ENCODE measurements at regions not wholly inside any gene's neighbourhood (a gene's known extent, or its start where the extent isn't known, plus 50 kb on each side); places are given as distances from the start of the nearest gene placed in this dataset.
"Not testable (repeated sequence)": the region's sequence is repeated elsewhere in the genome, so short reads cannot be mapped to it uniquely, and the experiment has no call there.

DNA sequence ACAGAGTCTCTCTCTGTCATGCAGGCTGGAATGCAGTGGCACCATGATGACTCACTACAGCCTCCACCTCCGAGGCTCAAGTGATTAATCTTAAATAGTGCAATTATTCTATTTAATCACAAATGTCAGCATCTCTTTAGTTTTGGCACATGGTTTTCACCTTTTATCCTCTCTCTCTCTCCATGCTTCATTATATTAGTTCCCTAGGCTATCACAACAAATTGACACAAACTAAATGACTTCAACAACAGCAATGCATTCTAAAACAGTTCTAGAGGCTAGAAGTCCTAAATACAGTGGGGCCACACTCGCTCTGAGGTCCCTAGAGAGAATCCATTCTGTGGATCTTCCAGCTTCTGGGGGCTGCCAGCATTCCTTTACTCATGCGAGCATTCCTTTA, 178.2 kb upstream of the ZNG1F start:
- DNase-seq = not testable (repeated sequence)

DNA sequence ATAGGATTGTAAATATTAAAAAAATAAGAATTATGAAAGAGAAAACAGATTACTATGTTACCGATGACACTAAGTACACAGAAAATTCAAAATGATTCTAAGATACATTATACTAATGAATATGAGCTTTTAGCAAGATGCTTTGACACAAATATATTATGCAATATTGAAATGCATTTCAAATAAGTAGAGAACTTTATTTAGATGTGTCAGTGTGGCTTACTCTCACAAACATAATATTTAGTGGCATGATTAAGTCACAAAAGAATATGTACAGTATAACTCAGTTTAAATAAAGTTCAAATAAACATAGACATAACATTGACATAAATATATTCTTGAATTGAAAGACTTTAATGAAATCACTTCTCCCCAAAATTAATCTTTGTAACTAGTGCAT, 172.7 kb upstream of the ZNG1F start:
- DNase-seq = not testable (repeated sequence)

DNA sequence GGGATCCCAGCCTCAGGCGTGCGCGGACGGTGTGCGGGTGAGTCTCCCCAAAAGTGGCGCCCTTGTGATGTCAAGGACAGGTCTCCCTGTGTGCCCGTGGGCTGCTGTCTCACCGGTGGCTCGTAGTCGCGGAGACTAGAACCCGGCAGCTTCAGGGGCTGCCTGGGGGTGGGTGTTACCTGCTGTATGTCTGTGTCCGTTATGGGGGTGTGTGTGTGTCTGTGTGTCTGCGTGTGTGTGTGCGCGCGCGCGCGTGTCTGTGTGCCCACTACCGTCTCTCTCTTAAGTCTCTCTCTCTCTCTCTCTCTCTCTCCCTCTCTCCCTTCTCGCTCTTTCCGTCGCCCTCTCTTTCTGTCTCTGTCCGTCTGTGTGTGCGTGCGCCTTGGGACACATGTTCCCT, 170.0 kb upstream of the ZNG1F start:
- DNase-seq = not testable (repeated sequence)

DNA sequence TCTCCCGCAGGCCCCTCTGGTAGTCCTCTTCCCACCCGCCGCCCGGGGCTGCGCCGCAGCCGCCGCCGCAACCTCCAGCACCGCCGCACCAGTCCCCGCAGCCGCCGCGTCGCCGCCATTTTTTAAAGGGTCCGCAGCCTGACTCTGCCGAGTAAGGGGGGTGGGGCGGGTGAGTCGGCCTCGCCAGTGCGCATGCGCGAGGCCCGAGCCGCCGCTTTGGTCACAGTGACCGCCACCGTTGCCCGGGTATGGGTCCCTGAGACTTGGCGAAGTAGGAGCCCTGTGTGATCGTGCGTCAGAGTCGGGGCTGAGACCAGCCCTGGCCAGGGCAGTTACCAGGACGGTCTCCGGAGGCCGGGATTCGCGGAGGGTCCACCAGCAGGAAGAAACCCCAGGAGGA, 169.6 kb upstream of the ZNG1F start:
- peak; percentile 50 for DNase-seq

DNA sequence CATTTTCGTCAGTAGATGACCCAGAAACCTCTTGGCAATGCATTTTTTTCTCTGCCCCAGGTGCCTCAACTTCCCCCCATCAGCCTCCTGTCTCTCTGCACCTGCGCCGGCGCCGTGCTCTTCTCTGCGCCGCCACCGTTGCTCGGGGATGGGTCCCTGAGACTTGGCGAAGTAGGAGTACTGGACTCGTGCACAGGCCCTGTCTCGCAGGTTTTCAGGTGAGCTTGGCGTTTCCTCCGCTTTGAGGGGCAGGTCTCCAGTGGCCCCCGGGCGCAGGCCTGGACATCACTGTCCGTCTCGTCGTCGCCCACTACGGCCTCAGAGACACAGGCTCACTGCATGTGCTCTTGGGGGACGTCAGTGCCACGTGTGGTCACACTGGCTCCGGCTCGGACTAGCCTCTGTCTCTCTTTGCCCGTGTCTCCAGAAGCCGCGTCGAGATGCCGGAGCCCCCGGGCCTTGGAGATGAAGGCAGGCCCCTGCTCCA, 168.8 kb upstream of the ZNG1F start:
- not testable (repeated sequence) for DNase-seq

DNA sequence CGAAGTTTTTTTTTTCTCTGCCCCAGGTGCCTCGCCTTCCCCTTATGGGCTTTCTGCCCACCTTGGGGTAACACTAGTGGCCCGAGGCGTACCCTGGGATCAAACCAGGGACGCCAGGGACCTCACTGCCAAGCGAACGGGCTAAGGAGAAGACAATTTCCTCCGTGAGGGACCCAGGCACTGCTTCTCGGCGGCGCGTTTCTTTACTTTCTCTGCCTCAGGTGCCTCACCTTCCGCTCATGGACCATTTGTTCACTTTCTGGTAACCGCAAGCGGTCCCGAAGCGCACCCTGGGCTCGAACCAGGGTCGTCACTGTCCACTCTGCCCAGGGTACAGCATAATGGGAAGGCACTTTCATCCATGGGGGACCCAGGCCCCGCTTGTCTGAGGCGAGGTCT, 168.2 kb upstream of the ZNG1F start:
- DNase-seq = not testable (repeated sequence)

DNA sequence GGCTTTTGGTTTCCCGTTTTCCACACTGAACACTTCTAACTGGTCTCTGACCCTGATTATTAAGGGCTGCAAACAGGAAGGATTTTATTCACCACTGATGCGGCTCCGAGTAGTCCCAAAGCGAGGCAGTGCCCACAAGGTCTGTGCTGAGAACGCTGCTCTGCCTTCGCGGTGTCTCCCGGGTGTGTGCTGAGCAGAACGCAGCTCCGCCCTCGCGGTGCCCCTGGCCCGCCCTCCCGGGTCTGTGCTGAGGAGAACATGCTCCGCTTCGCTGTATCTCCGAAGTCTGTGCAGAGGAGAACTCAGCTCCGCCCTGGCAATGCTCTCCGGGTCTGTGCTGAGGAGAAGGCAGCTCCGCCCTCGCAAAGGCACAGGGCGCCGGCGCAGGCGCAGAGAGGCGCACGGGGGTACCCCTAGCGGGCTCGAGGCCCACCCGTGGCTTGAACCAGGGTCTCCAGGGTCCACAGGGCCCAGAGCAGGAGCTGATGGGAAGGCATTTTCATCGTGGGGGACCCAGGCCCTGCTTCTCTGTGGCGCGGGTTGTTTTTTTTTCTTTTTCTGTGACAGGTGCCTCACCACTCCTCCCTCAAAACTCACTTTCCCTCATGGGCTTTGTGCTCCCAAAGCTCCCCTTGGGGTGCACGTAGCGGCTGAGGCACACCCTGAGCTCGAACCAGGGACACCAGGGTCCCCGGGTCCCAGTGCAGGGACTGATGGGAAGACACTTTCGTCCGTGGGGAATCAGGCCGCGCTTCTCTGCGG, 167.7 kb upstream of the ZNG1F start:
- DNase-seq = not testable (repeated sequence)

DNA sequence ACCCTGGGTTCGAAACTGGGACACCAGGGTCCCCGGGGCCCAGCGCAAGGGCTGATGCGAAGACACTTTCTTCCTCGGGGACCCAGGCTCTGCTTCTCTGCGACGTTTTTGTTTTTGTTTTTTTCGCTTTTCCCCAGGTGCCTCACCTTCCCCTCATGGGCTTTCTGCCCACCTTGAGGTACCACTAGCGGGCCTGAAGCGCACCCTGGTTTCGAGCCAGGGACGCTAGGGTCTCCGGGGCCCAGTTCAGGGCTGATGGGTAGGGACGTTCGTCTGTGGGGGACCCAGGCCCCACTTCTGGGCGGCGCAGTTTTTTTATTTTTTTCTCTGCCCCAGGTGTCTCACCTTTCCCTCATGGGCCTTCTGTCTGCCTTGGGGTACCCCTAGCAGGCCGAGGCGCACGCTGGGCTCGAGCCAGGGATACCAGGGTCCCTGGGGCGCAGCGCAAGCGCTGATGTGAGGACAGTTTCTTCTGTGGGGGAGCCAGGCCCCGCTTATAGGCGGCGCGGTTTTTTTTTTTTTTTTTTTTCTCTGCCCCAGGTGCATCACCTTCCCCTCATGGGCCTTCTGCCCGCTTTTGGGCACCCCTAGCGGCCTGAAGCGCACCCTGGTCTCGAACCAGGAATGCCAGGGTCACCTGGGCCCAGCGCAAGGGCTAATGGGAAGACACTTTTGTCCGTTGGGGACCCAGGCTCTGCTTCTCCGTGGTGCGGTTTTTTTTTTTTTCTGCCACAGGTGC, 166.8 kb upstream of the ZNG1F start:
- DNase-seq = not testable (repeated sequence)

DNA sequence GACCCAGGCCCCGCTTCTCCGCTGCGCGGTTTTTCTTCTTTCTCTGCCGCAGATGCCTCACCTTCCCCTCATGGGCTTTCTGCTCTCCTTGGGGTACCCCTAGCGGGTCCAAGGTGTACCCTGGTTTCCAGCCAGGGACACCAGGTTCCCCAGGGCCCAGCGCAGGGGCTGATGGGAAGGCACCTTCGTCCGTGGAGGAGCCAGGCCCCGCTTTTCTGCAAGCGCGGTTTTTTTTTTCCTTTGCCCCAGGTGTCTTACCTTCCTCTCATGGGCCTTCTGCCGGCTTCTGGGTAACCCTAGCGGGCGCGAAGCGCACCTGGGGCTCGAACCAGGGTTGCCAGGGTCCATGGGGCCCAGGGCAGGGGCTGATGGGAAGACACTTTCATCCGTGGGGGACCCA, 165.9 kb upstream of the ZNG1F start:
- not testable (repeated sequence) for DNase-seq

DNA sequence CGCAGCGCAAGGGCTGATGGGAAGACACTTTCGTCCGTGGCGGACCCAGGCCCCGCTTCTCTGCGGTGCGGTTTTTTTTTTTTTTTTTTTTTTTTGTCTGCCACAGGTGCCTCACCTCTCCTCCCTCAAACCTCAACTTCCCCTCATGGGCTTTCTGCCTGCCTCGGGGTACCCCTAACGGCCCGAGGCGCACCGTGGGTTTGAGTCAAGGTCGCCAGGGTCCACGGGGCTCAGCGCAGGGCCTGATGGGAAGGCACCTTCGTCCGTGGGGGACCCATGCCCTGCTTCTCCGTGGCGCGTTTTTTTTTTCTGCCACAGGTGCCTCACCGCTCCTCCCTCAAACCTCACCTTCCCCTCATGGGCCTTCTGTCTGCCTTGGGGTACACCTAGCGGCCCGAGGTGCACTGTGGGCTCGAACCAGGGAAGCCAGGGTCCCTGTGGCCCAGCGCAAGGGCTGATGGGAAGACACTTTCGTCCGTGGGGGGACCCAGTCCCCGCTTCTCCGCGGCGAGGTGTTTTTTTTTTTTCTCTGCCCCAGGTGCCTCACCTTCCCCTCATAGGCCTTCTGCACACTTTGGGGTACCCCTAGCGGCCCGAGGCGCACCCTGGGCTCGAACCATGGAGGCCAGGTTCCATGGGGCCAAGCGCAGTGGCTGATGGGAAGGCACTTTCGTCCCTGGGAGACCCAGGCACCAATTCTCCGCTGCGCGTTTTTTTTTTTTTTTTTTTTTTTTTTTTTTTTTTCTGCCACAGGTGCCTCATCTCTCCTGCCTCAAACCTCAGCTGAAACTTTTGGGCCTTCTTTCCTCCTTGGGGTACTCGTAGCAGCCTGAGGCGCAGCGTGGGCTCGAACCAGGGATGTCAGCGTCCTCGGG, 165.2 kb upstream of the ZNG1F start:
- DNase-seq = not testable (repeated sequence)

DNA sequence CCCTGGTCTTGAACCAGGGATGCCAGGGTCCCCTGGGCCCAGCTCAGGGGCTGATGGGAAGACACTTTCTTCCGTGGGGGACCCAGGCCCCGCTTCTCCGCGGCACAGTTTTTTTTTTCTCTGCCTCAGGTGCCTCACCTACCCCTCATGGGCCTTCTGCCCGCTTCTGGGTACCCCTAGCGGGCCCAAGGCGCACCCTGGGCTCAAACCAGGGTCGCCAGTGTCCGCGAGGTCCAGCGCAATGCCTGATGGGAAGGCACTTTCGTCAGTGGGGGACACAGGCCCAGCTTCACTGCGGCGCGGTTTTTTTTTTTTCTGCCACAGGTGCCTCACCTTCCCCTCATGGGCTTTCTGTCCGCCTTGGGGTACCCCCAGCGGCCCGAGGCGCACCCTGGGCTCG, 163.9 kb upstream of the ZNG1F start:
- not testable (repeated sequence) for DNase-seq

DNA sequence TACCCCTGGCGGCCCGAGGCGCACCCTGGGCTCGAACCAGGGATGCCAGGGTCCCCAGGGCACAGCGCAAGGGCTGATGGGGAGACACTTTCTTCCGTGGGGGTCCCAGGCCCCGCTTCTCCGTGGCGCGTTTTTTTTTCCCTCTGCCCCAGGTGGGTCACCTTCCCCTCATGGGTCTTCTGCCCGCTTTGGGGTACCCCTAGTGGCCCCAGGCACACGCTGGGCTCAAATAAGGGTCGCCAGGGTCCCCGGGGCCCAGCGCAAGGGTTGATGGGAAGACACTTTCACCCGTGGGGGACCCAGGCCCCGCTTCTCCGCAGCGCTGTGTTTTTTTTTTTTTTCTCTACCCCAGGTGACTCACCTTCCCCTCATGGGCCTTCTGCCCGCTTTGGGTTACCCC, 163.3 kb upstream of the ZNG1F start:
- not testable (repeated sequence) for DNase-seq

DNA sequence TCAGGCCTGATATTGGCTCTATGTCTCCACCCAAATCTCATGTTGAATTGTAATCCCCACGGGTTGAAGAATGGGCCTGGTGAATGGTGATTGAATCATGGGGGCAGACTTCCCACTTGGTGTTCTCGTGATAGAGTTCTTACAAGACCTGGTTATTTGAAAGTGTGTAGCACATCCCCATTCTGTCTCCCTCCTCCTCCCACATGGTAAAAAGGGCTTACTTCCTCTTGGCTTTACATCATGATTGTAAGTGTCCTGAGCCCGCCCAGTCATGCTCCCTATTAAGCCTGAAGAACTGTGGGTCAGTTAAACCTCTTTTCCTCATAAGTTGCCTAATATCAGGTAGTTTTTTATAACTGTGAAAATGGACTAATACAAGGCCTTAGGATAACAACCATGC, 158.8 kb upstream of the ZNG1F start:
- DNase-seq = not testable (repeated sequence)

DNA sequence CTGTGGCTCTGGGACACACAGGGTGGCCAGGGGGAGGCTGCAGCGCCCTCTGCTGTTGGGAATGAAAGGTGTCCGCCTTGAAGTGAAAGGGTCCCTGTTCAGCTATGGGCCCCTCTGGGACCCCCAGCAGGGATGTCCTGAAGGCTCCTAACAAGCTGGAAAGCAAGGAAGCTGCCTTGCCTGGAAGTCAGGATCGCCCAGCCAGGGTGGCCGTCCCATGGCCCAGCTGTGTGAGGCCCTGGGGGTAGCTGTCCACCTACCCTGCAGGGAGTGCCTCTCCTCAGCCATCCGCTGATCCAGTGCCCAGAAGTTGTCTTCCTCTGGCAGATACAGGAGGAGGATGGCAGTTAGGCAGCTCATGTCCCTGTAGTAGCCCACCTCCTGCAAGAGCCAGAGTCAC, 143.4 kb upstream of the ZNG1F start:
- DNase-seq = not testable (repeated sequence)

DNA sequence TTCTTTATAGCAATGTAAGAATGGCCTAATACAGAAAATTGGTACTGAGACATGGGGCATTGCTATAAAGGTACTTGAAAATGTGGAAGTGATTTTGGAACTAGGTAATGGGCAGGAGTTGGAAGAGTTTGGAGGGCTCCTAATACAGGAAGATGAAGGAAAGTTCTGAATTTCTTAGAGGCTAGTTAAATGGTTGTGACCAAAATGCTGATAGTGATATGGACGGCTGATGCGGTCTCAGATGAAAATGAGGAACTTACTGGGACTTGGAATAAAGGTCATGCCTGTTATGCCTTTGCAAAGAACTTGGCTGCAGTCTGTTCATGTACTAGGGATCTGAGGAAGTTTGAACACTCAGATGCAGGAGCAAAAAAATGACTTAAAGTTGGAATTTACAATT, 132.2 kb upstream of the ZNG1F start:
- not testable (repeated sequence) for DNase-seq

DNA sequence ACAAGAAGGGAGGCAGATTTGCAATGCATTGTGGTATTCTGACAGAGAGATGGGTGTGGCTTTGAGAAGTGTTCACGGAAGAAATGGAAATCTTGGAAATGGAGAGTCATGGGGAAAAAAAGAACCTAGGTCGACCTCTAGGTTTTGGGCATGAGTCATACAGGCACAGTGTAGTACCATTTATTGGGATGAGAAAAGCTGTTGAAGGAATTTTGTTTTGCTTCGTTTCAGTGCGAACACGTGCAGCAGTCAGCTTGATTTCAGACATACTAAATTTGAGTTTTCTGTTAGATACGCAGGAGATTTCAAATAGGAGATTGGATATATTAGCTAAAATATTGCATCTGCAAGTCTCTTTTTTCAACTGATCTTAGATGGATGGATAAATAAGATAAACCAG, 119.8 kb upstream of the ZNG1F start:
- not testable (repeated sequence) for DNase-seq

DNA sequence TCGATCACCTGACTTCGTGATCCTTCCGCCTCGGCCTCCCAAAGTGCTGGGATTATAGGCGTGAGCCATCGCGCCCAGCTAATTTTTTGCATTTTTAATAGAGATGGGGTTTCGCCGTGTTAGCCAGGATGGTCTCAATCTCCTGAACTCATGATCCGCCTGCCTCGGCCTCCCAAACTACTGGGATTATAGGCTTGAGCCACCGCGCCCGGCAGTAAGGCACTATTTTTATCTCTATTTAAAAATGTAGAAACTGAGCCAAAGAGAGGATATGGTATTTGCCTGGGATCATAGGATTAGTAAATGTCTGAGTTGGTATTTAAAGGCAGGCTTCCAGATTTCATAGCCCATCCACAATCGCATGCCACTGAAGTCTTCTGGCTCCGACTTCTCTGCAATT, 96.6 kb upstream of the ZNG1F start:
- DNase-seq = not testable (repeated sequence)

DNA sequence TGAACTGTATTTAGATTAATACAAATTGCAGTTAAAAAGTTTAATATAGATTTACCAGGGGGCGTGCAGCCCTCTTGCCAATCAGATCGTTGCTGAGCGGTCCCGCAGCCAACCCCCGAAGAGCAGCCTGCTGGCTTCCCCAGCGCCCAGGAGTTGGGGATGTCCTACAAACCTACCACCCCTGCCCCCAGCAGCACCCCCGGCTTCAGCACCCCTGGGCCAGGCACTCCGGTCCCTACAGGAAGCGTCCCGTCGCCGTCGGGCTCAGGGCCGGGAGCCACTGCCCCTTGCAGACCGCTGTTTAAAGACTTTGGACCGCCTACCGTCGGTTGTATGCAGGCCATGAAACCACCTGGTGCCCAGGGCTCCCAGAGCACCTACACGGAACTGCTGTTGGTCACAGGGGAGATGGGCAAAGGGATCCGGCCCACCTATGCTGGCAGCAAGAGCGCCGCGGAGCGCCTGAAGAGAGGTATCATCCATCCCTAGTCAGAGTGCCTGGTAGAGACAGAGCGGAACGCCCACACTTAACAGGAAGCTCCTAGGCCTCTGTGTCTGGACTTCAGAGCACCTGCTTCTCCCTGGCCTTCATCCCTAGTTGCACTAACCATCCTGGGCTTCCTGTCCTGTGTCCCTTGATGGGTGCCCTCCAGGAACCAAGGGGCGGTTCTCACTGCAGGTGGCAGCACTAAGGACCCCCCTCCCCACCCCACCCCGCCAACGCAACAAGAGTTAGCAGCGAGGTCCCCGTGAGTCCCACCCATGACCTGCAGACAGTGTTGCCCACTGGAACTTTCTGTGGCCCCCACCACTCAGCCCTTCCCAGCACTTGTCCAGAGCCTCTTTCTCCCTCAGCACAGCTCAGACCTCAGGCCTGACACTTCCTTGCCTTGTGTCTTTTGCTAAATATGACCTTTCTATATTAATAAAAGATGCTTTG, 91.5 kb upstream of the ZNG1F start:
- not testable (repeated sequence) for DNase-seq

DNA sequence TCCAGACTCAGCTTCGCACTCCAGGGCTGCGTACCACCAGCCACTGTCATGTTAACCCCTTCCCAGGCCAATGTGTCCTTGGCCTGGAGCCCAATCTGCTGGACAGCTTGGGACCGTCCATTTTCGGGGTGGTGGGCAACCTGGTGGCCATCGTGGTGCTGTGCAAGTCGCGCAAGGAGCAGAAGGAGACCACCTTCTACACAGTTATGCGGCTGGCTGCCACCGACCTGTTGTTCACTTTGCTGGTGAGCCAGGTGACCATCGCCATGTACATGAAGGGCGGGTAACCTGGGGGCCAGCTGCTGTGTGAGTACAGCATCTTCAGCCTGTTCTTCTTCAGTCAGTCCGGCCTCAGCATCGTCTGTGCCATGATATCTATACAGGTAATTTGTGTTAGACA, 90.3 kb upstream of the ZNG1F start:
- not testable (repeated sequence) for DNase-seq

DNA sequence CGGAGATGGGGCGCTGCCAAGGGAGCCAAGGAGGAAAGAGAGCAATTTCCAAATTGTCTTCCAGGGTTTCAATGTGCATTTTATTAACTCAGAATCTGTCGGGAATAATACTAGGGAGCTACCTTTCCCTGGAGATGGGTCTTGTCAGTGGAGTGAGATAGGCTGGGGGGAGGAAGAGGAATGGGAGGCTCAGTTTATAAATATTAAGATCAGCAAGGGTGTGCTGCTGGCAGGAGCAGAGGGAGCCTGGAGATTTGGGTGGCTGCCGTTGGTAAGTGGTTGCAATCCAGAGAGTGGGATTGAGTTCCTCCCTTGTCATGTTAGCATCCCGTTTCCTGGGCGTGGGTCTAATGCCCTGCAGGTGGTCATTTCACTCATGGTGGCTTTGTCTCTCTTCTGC, 89.9 kb upstream of the ZNG1F start:
- not testable (repeated sequence) for DNase-seq

DNA sequence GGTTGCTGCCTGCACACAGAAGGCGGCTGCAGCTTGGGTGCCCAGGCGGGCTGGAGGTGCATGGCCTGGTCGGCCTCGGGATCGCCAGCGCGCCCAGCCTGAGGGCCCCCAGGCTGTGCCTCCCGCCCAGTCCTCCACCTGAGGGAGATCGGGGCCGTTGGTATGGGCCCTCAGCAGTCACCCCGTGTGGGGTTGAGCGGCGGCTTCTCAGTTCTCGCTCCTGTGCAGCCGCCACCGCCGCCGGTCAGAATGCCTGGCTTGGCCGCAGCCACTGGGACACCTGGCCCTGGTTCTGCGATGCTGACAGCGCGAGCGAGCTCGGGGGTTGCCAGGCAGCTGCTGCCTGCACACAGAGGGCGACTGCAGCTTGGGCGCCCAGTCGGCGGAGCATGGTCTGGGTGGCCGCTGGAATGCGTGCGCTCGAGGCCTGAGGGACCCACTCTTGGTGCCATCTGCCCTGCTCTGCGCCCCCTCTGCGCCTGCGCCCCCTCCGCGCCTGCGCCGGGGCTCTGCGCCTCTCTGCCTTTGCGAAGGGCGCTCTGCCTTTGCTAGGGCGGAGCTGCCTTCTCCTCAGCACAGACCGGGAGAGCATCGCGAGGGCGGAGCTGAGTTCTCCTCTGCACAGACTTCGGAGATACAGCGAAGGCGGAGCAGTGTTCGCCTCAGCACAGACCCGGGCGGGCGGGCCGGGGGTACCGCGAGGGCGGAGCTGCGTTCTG, 84.6 kb upstream of the ZNG1F start:
- DNase-seq = not testable (repeated sequence)
